Muscle layer of duodenum (tissue), 2 donors: ENCODE measurements at regions not wholly inside any gene's neighbourhood (a gene's known extent, or its start where the extent isn't known, plus 50 kb on each side); places are given as distances from the start of the nearest gene placed in this dataset.

Experiments
- H3K27ac ChIP-seq: one replicate; pipeline ENCODE4 v1.7.0; 2013; ENCODE audit warnings: mild to moderate bottlenecking, low read length
- H3K27me3 ChIP-seq: one replicate; pipeline ENCODE4 v1.7.0; 2013; ENCODE audit warnings: low read depth, mild to moderate bottlenecking, control low read depth, low read length
- H3K36me3 ChIP-seq, 2 donors: one replicate each; pipeline ENCODE4 v1.7.0; 2013; ENCODE audit warnings: low read length in 2 of 2, control low read depth in 1 of 2, mild to moderate bottlenecking in 1 of 2; ENCODE audit not compliant: insufficient read depth in 2 of 2, control insufficient read depth in 1 of 2
- H3K4me1 ChIP-seq, 2 donors: one replicate each; pipeline ENCODE4 v1.7.0; 2013; ENCODE audit warnings: low read length in 2 of 2, mild to moderate bottlenecking in 2 of 2, control low read depth in 1 of 2, moderate library complexity in 1 of 2; ENCODE audit not compliant: insufficient read depth in 2 of 2, control insufficient read depth in 1 of 2
- H3K4me3 ChIP-seq, 2 donors: one replicate each; pipeline ENCODE4 v1.7.0; 2013; ENCODE audit warnings: low read length in 2 of 2, low read depth in 1 of 2, mild to moderate bottlenecking in 1 of 2
- H3K9me3 ChIP-seq, 2 donors: one replicate each; pipeline ENCODE4 v1.7.0; 2013; ENCODE audit warnings: low read length in 2 of 2, control low read depth in 1 of 2, mild to moderate bottlenecking in 1 of 2; ENCODE audit not compliant: control insufficient read depth in 1 of 2
- donor health status: healthy.

GRCh38 chr9:81466981-81467380, 222.4 kb downstream of the TLE1 start:
- H3K36me3 ChIP-seq: no peaks in the 10 kb centered on the region

GRCh38 chr9:81465468-81466011, 223.8 kb downstream of the TLE1 start:
- no peaks in the 10 kb centered on the region for H3K9me3 ChIP-seq
- no peak overlapping the region for H3K4me3 ChIP-seq
- no peaks in the 10 kb centered on the region for H3K27me3 ChIP-seq
- no peaks in the 10 kb centered on the region for H3K36me3 ChIP-seq
- H3K27ac ChIP-seq: no peak overlapping the region
- H3K4me1 ChIP-seq: no peaks in the 10 kb centered on the region

More at GRCh38 chr9:81466981-81467380, 222.4 kb downstream of the TLE1 start:
- no peak overlapping the region for H3K4me3 ChIP-seq
- H3K27ac ChIP-seq: no peak overlapping the region
- no peaks in the 10 kb centered on the region for H3K27me3 ChIP-seq
- no peaks in the 10 kb centered on the region for H3K9me3 ChIP-seq
- no peaks in the 10 kb centered on the region for H3K4me1 ChIP-seq

- H3K36me3 ChIP-seq: no peaks in the 10 kb centered on the region
- H3K4me3 ChIP-seq: no peak overlapping the region
- H3K4me1 ChIP-seq: no peaks in the 10 kb centered on the region
- H3K27ac ChIP-seq: no peak overlapping the region
- no peaks in the 10 kb centered on the region for H3K9me3 ChIP-seq
- no peaks in the 10 kb centered on the region for H3K27me3 ChIP-seq
These were observed 226.5 kb downstream of the TLE1 start for GRCh38 chr9:81462801-81463200.

DNA sequence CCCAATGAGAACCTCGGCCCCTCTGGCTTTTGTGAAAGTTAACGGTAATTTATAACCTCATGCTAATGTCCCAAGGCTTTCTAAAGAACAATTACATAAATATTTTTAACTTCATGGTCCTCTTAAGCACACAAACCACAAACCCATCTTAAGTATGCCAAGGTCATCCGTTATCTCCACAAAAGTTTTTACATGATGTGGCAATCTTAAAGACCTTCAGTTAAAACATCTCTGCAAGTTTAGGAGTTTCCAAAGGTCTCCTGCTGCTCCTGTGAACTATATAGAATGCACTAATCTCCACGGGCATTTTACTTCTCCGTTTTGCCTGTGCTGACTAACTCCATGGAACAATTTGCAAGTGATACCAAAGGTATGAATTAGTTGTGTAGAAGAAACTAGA, 228.2 kb downstream of the TLE1 start:
- Histone ChIP-seq H3K9me3 (no peaks in the 10 kb centered on the region), H3K27ac (no peak overlapping the region), H3K27me3 (no peaks in the 10 kb centered on the region), H3K4me1 (no peaks in the 10 kb centered on the region), H3K4me3 (no peak overlapping the region), H3K36me3 (no peaks in the 10 kb centered on the region)

- Histone ChIP-seq H3K4me3 (no peak overlapping the region), H3K27me3 (no peaks in the 10 kb centered on the region), H3K4me1 (no peaks in the 10 kb centered on the region), H3K36me3 (no peaks in the 10 kb centered on the region), H3K9me3 (no peaks in the 10 kb centered on the region), H3K27ac (no peak overlapping the region)
These were observed 228.7 kb downstream of the TLE1 start for GRCh38 chr9:81460693-81461092.

- H3K4me3 ChIP-seq: no peak overlapping the region
- no peaks in the 10 kb centered on the region for H3K4me1 ChIP-seq
- H3K27me3 ChIP-seq: no peaks in the 10 kb centered on the region
- no peaks in the 10 kb centered on the region for H3K36me3 ChIP-seq
- H3K27ac ChIP-seq: no peak overlapping the region
- H3K9me3 ChIP-seq: no peaks in the 10 kb centered on the region
These were observed 229.8 kb downstream of the TLE1 start for GRCh38 chr9:81459591-81459990.

DNA sequence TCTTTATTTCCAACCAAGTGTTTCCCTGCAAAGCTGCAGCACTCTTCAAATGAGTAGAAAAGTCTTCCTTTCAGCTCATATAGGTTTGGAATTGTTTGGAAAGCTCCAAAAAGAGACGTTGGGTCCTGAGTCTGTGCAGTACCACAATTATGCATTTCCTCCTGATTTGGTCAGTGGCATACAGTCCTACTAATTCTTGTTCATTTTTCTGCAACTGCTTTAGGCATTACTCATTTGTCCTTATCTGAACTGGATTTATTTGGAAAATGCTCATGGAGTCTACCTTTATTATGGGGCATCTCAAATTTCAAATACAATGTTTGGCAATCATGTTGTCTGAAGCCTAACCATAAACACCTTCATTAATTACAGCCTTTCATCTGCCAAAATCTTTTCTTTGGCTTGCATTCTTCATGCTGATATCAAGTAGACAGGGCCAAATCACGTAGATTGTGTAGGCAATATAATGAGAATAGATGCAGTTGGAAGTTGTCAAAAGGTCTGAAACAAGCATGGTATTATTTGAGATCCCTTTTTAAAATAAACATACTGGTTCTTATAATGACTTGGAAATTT, 232.8 kb downstream of the TLE1 start:
- H3K9me3 ChIP-seq: no peaks in the 10 kb centered on the region
- H3K4me1 ChIP-seq: no peaks in the 10 kb centered on the region
- no peaks in the 10 kb centered on the region for H3K27me3 ChIP-seq
- H3K27ac ChIP-seq: no peak overlapping the region
- no peaks in the 10 kb centered on the region for H3K36me3 ChIP-seq
- H3K4me3 ChIP-seq: no peak overlapping the region

DNA sequence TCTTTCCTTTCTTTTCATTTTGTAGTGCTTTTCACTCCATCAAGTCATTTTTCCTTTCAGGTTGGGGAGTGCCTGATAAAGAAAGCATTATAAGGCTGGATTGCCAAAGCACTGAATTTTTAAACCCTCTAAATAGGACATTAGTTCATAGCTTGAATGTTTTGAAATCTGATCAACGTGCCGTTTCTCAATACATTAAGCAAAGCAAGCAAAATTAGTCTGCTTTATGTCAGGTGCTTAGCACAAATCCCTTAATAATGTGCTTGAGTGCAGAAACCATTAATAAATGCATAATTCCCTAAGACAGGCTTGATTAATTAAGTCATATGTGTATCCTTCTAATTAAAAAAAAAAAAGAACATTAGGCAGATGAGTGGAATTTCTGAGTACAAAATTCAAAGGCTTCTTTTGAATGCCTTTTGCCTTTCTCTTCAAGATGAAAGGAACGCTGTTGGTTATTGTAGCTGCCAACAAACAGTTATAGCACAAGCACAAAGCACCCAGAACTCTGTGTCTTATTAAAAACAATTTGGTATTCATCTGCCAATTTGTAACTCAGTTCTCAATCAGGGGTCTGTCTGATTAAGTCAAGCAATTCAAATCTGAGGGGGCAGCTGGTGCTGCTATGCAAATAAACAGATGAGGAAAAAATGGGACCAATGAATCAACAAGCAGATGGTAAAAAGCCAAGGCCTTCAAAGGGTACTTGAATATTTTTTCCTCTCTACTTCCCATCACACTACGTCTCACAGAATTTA, 233.7 kb downstream of the TLE1 start:
- no peaks in the 10 kb centered on the region for H3K9me3 ChIP-seq
- H3K27me3 ChIP-seq: no peaks in the 10 kb centered on the region
- no peaks in the 10 kb centered on the region for H3K36me3 ChIP-seq
- H3K4me1 ChIP-seq: no peaks in the 10 kb centered on the region
- H3K27ac ChIP-seq: no peak overlapping the region
- H3K4me3 ChIP-seq: no peak overlapping the region

DNA sequence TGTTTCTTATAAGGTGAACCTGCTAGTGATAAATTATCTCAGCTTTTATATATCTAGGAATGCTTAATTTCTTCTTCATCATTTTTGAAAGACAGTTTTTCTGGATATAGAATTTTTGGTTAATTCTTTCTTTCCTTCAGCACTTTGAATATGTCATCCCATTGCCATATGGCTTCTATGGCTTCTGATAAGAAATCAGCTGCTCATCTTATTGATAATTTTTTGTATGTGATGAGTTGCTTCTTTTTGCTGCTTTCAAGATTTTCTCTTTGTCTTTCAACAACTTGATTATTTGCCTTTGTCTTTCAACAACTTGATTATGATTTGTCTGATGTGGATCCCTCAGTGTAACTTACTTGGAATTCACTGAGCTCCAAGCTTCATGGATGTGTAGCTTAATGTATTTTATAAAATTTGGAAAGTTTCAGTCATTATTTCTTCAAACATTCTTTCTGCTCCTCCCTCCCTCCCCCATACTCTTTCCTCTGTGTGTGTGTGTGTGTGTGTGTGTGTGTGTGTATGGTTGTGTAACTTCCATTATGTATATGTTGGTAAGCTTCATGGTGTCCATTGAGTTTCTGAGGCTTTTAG, 243.9 kb downstream of the TLE1 start:
- Histone ChIP-seq H3K4me1 (no peaks in the 10 kb centered on the region), H3K9me3 (peaks cover 0 to 31% of the 10 kb centered on the region in 2 donors), H3K36me3 (no peaks in the 10 kb centered on the region), H3K27me3 (no peaks in the 10 kb centered on the region), H3K27ac (no peak overlapping the region), H3K4me3 (no peak overlapping the region)

GRCh38 chr9:81431641-81432040, 257.7 kb downstream of the TLE1 start:
- H3K27me3 ChIP-seq: no peaks in the 10 kb centered on the region
- no peaks in the 10 kb centered on the region for H3K4me1 ChIP-seq
- peaks cover 0 to 2% of the 10 kb centered on the region in 2 donors for H3K9me3 ChIP-seq
- H3K27ac ChIP-seq: no peak overlapping the region
- H3K36me3 ChIP-seq: no peaks in the 10 kb centered on the region
- H3K4me3 ChIP-seq: no peak overlapping the region

DNA sequence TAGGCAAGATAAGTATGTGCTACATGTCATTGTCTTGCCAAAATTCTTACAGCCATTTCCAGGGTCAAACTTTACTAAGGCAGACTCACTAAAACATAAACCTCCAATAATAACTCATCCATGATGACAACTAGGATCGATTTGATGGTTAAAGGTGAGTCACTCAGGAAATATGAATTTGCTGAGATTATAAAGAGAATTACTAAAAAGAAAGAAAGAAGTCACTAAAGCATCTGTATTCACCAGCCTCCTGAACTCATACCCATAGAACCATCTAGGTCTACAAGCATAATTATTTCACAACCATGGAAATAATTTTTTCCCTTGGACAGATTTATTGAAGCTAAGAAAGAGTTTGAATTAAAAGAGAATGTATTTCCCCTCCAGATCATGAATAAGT, 258.6 kb downstream of the TLE1 start:
- Histone ChIP-seq H3K4me1 (no peaks in the 10 kb centered on the region), H3K27ac (no peak overlapping the region), H3K4me3 (no peak overlapping the region), H3K9me3 (peaks cover 0 to 2% of the 10 kb centered on the region in 2 donors), H3K36me3 (no peaks in the 10 kb centered on the region), H3K27me3 (no peaks in the 10 kb centered on the region)
